NCI-H226 (cell line): ENCODE measurements at regions not wholly inside any gene's neighbourhood (a gene's known extent, or its start where the extent isn't known, plus 50 kb on each side); places are given as distances from the start of the nearest gene placed in this dataset.
A peak's percentile ranks its signal among the peaks of the same experiment; 100 is the strongest.
"Not testable (repeated sequence)": the region's sequence is repeated elsewhere in the genome, so short reads cannot be mapped to it uniquely, and the experiment has no call there.

Experiments
- DNase-seq: peaks from one replicate; pipeline ENCODE4 v3.0.0-alpha.2; 2015

- DNase-seq = no peak
Observed at GRCh38 chr5:103425686-103426454, 136.7 kb downstream of the NUDT12 start.

DNA sequence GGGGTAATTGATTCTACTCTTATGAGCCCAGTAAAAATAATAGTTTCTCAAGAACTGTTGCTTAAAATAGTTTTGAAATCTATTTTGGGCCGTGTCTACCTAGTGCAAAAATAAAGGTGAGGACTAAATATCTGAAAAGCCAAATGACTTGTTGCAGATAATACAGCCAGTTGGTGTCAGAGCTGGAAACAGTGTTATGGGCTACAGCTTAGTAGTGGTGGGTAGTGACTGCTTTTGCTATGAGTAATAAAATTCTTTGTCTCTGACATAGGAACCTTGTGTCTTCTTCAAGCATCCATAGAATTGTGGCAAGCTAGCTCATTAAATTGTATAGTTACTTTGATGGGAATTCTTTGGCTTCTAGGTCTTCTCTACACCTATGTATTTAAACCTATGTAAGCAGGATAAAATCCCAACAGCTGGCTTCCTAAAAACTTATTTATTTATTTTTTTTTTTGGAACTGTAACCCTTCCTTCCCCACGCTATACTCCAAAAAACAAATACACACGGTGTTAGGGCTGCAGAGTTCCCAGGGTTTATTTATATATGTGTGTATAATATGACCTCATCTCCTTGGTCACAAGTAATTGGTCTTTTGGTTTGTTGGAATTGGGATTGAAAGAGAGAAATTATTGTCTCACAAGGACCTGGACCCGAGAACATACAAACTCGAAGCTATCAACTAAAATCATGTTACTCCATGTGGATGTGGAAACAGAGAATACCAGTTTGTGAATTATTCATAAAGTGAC is 138.0 kb downstream of the NUDT12 start:
- peak; percentile 63 for DNase-seq

DNA sequence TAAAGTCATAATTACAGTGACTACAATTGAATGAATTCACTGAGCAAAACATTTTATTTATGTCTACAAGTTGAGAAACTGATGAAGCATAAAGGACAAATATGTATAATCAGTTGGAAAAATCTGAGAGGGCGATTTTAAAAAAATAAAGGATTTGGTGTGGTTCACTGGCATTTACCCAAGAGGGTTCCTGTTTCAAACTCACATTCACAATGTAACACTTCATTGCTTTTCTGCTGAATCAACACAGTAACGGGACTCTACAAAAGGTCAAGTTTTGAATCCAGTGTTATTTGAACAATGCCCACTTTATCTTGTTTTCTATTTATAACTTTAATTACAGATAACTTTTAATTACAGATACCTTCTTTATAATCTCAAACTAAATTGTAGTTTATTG is 138.6 kb downstream of the NUDT12 start:
- no peak for DNase-seq

DNA sequence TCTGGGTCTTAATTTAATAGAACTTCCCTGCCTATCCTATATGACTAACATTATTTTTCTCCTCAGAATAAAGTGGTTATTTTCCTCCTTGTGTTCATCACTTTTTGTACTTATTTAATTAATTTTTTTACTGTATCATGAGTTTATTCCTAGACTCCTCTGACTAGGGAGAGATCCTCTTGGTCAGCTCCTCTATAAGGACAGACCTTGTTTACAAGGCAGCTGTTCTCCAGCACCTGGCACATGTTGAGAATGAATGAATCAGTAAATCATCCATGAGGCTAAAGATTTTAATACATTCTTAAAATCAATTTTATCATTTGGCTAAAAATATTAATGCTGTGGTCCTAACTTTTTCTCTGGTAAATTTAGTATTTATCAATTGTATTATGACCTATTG is 139.8 kb downstream of the NUDT12 start:
- no peak for DNase-seq

- no peak for DNase-seq
Observed at GRCh38 chr5:103414604-103415003, 148.0 kb downstream of the NUDT12 start.

- no peak for DNase-seq
Observed at GRCh38 chr5:103411711-103412110, 150.9 kb downstream of the NUDT12 start.

DNA sequence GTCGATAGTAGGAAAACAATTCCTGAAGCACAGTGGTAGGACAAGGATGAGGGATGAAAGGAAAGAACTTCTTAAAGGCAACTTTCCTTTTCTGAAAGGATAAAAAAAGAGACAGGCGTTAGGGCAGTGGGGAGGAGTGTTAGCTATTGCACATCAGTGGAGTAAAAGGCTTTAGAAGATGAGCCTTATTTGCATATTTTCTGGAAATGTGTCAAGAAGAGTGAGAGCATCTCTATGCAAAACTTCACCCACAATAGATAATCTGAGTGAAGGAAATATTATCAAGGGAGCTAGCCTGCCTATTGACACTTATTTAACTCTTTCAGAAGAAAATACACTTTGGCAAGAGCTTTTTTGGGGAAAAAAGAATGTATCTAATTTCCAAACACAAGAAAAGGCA is 151.6 kb downstream of the MACIR start:
- DNase-seq = no peak

GRCh38 chr5:103409013-103409670 is 150.6 kb downstream of the MACIR start:
- DNase-seq = no peak

- DNase-seq = no peak
Observed at GRCh38 chr5:103408408-103408807, 149.8 kb downstream of the MACIR start.

DNA sequence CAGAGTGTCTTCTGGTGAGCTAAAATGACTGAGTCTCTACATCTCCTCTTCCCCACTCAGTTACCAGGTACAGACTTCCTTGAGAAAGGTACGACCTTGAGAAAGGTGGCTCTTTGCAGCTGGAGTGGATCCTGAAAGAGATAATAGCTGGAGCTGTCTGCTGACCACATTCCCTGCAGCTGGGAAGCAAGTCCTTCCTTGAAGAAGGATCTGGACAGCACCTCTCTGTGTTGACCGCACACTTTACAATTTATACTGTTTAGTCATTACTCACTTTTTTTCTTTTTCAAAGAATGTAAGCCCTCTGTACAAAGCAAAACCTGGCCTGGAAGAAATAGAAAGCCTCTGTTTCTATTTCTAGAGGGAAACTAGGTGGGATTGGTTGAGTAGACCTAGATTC is 148.8 kb downstream of the MACIR start:
- no peak for DNase-seq

DNA sequence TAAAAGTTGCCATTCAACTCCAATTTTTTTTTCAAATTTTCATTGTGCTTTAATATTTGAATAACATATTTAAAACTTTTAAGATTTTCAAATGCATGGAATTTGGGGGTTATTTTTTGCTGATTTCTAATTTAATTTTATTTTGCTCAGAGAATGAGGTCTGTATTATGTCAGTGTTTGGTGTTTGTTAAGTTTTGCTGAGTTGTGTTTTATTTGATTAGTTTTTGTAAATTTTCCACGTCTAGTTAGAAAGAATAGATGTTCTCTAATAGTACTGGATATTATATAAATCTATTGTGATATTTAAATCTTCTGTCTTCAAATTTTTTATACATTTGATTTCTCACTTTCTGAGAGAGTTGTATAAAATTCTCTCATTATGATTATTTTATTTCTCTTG is 145.9 kb downstream of the MACIR start:
- no peak for DNase-seq

GRCh38 chr5:103402851-103403250 is 144.3 kb downstream of the MACIR start:
- no peak for DNase-seq

GRCh38 chr5:103397739-103398581 is 139.4 kb downstream of the MACIR start:
- DNase-seq = no peak

- peak; percentile 7 for DNase-seq
Observed at GRCh38 chr5:103394676-103395075, 136.1 kb downstream of the MACIR start.

DNA sequence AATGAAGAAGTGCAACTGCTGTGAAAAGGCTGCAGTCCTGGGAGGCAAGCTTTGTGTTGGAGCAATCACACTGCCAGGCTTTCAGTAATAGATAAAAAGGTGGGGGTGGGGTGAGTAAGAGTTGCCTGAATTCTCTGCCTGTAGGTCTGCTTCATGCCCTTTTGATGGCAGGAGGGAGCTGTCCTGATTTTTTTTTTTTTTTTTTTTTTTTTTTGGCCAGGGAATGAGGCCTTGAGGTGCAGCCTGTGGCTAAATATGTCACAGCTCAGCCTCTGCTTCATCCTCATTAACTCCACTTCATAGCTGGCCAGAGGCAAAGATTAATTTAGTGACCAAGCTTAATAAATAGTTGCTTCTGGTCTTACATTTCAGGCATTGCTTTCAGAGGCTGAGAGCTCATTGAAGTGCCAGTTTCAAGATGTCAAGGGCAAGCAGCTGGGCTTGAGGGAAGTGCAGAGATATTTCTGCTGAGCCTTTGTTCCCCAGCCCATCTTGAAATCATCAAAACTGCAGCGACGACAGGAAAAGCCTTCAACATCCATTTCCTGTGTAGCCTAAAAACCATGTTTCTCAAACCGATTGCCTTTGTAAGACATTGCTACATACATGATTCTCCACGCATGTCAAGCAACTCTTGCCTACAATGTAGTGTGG is 134.7 kb downstream of the MACIR start:
- no peak for DNase-seq

GRCh38 chr5:103391659-103392058 is 133.1 kb downstream of the MACIR start:
- DNase-seq = no peak

DNA sequence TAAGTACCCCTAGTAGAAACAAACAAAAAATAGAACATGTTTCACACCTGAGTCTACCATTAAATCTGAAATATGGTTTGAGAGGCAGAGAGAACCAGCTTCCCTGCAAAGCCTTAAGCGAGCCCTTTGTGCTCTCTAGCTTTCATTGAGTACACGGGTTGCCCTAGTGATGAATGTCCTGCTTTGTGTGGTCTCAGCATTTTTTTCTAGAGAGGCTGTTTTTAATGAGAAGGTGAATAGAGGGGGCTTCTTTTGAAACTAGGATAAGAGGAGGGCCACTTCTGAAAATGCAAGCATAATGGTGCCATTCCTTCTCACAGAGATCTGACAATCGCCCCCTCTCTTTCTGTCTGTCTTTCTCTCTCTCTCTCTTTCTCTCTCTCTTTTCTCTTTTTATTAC is 131.3 kb downstream of the MACIR start:
- no peak for DNase-seq

GRCh38 chr5:103389357-103389756 is 130.8 kb downstream of the MACIR start:
- no peak for DNase-seq

- DNase-seq = no peak
Observed at GRCh38 chr5:103385722-103386121, 127.2 kb downstream of the MACIR start.

- DNase-seq = not testable (repeated sequence)
Observed at GRCh38 chr5:103377638-103378037, 119.1 kb downstream of the MACIR start.

DNA sequence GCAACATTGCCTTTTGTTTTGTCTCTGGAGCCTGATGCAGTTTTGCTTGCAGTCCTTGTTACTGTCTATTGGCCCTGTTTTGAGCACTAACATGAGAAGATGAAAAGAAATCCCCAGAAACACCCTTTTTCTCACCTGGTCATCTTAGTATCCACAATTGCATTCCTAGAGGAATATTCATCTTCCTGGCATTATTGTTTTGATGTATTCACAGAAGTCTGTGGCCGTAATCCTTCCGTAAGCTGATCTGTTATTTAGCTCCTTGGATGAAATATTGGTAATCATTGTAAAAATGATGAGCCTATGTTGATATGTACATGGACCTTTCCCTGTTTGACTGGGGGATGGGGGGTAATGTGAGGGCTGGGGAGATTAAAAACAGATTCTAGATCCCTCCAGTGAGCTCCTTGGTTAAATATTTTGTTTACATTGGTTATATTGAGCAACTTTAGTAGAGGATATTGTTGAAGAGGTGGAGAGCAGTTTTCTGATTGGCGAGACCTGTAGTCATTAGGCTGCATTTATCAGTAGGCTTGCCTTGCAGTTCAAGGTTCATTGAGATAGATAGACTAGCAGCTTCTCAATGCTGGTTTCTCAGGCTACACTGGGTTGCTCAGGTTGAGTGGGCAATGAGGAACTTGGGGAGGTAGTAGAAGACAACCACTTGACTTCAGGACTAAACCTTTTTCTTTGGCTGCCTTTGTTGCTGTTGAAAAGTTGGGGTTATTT is 117.5 kb downstream of the MACIR start:
- DNase-seq = no peak

GRCh38 chr5:103375350-103375749 is 116.8 kb downstream of the MACIR start:
- no peak for DNase-seq
